ENCODE measurements at regions not wholly inside any gene's neighbourhood (a gene's known extent, or its start where the extent isn't known, plus 50 kb on each side); places are given as distances from the start of the nearest gene placed in this dataset.
A peak's percentile ranks its signal among the peaks of the same experiment; 100 is the strongest.
"Not testable (repeated sequence)": the region's sequence is repeated elsewhere in the genome, so short reads cannot be mapped to it uniquely, and the experiment has no call there.

DNA sequence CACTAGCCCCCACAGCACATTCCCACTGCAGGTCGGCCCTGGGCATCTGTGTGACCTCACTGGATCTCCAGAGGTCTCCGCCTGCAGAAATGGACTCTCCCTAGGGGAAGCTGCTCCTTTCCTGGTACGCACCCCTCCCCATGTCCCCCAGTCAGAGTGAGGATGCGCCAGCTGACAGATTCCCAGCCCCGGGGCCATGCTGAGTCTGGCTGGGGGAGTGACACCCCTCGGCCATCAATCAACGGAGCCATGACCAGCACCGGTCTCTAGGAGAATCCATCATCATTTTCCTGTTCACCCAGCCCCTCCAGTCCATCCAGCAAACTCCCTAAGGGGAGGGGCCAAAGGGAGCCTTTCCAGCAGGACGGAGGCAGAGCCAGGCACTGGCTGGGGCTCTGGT, 68.7 kb upstream of the PAX7 start:
- no peak for DNase-seq (ENCODE audit: low read depth in 2 of 2)

DNA sequence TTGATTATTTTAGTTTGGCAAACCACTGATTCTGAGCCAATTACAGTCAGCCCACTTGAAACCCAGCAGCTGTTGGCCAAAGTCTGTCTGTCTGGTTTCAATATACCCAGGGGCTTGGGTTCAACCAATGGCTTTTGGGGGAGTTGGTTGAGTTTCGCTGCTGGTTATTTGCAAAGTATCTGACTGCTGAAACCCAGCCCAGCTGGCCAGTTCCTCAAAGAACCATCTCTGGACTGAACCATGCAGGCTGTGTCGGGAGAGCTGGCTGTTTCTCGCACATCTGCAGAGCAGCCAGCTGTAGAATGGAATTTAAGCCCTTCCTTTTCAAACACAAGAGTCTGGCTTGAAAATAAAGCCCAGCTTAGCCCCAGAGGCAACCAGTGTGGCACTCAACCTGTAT, 66.0 kb upstream of the PAX7 start:
- no peak for DNase-seq (ENCODE audit: low read depth in 2 of 2)

DNA sequence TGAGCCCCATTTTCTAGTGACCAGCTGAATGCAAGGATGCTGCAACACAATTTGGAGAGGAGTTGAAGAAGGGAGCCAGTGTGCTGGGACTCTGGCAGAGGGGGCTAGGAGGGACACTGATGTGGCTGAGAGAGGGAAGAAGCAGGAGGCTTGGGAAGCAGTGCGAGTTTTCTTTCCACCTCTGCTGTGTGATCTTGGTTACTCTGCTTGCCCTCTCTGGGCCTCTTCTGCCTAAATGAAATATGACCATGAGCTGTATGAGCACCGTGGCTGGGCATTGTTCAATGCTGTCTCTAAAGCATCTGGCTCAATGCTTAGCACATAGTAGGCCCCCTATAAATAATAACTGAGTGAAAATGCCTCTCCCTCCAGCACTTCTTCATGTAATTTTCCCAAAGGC, 65.3 kb upstream of the PAX7 start:
- no peak for DNase-seq (ENCODE audit: low read depth in 2 of 2)

DNA sequence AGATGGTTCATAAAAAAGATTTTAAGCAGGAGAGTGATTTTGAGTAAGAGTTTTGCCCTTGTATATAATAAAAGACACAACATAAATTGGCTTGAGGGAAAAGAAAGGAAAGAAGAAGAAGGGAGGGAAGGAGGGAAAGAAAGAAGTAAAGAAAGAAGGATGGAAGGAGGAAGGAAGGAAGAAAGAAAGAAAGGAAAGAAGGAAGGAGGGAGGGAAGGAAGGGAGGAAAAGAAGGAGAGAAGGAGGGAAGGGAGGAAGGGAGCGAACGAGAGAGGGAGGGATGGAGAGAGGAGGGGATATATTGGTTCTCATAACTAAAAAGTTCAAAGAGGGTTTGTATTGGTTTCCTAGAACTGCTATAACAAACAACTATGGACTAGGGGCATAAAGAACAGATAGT, 62.2 kb upstream of the PAX7 start:
- no peak for DNase-seq (ENCODE audit: low read depth in 2 of 2)

DNA sequence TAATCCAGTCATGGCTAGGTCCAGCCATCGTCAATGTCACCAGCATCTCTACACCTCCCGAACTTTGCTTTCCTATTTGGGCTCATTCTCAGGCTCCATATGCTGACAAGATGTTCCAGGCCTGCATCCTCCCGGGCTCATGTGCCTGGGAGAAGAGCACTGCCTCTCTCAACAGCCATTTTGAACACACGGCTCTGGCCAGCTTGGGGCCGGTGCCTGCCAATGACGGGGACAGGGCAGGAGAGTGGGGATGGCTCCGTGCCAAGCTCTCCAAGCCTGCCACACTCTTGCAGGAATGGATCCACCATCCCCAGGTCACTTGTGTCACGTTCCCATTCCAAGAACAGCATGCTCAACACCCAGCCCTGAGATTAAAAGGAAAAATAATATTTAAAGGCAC, 61.4 kb upstream of the PAX7 start:
- DNase-seq (ENCODE audit: low read depth in 2 of 2), result no peak

DNA sequence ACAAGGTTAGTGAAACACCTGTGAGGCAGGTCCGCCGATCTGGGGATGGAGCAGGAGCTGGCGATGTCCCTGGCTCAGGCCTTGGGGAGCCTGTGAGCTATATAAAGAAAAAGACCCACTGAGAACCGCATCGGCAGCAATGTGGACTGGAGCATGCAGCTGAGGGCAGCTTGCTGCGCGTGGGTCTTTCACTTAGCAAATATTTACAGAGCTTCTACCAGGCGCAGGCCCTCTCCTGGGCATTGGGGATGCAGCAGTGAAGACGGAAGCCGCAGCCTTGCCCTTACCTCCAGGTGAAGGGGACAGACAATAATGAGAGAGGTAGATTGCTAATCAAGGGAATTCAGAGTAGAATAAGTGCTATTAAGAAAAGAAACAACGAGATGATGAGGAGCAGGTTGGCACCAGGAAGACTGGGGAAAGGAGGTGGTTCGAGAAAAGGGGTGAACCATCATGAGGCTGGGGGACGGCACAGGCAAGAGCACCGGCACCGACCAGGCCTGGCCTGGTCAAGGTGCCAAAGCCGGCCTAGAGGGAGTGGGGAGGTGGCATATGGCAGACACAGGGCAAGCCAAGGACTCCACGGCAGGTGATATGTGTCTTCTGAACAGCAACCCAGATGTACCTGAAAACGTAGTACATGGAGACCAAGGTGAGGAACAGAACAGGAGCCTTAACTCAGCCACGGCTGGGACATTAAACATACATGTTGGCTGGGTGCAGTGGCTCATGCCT, 60.7 kb upstream of the PAX7 start:
- DNase-seq (ENCODE audit: low read depth in 2 of 2), result no peak

DNA sequence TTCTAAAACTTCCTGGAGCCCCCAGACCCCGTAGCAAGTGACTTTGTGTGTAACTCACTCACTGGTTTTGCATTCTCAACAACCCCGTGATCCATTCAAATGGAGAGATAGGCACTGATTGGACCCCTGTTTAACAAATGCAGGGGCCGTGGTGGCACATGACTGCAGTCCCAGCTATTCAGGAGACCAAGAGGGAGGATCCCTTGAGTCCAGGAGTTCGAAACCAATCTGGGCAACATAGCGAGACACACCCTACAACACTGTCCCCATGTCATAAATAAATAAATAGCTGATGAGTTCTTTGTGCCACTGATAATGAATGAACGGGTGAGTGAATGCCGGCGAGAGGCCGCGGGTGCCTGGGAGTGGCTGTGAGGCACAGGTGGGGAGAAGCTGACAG, 59.4 kb upstream of the PAX7 start:
- no peak for DNase-seq (ENCODE audit: low read depth in 2 of 2)

DNA sequence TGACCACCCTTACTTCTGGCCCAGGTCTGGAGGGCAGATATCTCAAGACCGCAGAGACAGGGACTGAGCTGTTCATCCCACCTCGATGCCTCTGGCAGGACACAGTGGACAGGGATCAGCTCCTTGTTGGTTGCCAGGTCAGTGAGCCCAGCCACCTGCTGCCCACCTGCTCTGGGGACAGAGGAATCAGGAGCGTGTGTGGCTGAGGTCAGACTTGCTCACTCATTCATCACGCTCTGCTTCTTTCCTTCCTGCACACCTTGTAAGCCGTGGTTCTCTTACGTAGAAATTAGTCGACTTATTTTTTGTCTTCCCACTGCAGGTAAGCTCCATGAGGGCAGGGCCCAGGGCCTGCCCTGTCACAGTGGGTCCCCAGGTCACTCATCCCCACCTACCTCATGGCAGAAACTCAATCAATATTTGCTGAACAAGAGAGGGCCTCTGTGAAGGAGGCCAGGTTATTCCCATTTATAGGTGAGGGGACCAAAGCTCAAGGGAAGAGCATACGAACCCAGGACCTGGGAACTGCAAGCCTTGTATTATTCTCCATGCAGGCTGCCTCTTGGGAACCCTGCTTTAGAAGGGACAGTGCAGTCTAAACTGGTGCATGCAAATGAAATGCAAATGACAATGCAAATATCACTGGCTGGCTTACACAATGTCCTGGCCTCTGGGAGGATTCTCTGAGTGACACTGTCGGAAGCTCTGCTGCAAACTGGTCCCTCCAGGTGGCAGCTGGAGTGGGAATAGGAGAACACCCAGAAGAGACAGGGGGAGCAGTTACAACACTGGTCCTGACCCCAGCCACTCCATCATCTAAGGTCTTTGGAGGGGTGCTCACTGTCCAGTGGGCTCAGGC, 58.4 kb upstream of the PAX7 start:
- DNase-seq (ENCODE audit: low read depth in 2 of 2), result no peak

DNA sequence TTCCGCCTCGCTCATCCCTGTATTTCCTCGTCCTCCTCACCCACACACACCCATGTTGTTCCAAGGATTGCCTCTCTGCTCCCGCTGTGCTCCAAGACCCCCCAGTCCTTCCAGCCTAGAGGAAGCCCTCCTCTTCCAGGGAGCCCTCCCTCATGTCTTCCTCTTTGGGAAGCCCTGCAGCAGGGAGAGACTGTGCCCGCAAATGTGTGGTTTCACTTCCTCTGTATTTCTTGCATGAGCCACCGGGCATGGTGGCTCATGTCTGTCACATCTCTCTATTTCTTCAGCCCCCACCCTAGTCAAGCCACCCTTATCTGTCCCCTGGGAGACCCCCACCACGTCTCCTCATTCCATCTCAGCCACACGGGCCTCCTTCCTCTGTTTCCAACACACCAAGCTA, 57.5 kb upstream of the PAX7 start:
- no peak for DNase-seq (ENCODE audit: low read depth in 2 of 2)

DNA sequence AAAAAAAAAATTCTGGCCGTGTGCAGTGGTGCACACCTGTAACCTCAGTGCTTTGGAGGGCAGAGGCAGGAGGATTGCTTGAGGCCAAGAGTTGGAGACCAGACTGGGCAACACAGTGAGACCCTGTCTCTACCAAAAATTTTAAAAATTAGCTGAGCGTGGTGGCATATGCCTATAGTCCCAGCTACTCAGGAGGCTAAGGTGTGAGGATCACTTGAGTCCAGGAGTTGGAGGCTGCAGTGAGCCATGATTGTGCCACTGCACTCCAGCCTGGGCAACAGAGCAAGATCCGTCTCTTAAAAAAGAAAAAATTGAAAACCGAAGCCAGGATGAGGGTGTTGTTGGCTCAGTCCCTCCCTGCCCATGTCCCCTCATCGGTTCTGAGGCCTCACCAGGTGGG, 55.9 kb upstream of the PAX7 start:
- DNase-seq (ENCODE audit: low read depth in 2 of 2), result no peak

DNA sequence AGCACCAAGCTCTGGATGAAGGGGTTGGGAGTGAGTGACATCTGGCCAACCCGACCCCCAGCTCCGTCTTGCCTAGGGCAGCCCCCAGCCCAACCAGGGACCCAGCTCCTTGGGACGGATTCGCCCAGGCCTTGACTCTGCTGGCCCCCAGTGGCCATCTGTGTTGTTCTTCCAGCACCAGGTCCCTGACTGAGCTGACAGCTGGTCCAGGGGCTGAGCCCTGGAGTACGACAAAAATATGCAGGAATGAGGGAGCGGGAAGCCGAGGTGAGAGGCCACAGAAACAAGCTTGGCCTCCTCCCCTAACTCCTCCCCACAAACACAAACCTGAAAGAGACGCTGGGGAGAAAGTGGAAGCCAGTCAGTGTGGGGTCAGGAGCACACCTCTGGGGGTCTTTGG, 55.0 kb upstream of the PAX7 start:
- DNase-seq (ENCODE audit: low read depth in 2 of 2), result peak; percentile 33 to 59

DNA sequence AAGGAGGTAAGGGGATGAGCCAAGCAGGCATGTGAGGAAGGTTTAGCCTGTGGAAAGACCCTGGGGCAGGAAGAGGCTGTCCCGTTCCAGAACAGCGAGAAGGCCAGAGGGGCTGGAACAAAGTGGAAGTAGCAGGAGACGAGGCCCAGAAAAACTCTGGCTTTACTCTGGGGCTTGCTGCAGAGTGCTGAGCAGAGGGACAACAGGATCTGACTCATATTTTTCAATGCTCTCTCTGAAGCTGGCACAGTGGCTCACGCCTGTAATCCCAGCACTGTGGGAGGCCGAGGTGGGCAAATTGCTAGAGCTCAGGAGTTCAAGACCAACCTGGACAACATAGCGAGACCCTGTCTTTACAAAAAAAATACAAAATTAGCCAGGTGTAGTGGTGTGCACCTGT, 52.4 kb upstream of the PAX7 start:
- peak; percentile 21 to 43 for DNase-seq (ENCODE audit: low read depth in 2 of 2)

DNA sequence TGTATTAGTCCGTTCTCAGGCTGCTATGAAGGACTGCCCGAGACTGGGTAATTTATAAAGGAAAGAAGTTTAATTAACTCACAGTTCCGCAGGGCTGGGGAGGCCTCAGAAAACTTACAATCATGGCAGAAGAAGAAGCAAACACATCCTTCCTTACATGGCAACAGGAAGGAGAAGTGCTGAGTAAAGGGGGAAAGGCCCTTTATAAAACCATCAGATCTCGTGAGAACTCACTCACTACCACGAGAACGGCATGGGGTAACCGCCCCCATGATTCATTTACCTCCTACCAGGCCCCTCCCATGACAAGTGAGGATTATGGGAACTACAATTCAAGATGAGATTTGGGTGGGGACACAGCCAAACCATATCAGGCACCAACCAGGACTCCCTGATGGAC, 51.4 kb upstream of the PAX7 start:
- DNase-seq (ENCODE audit: low read depth in 2 of 2), result not testable (repeated sequence)

DNA sequence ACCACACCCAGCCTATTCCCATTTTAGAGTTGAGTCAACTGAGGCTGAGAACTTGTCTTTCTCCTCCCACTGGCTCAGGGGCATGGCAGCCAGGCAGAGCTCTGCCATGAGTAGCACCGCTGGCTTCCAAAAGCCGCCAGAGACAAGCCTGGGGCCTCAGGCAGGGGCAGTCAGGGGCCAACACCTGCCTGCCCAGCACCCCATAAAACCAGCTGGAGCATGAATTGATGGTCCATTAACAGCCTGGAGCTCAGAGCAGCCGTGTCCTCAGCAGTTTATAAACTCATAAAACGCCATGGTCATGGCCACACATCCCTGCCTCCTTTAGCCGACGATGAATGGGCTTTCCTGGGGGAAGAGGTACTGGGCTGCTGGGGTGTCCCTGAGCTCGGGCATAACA, 50.6 kb upstream of the PAX7 start:
- DNase-seq (ENCODE audit: low read depth in 2 of 2), result no peak

DNA sequence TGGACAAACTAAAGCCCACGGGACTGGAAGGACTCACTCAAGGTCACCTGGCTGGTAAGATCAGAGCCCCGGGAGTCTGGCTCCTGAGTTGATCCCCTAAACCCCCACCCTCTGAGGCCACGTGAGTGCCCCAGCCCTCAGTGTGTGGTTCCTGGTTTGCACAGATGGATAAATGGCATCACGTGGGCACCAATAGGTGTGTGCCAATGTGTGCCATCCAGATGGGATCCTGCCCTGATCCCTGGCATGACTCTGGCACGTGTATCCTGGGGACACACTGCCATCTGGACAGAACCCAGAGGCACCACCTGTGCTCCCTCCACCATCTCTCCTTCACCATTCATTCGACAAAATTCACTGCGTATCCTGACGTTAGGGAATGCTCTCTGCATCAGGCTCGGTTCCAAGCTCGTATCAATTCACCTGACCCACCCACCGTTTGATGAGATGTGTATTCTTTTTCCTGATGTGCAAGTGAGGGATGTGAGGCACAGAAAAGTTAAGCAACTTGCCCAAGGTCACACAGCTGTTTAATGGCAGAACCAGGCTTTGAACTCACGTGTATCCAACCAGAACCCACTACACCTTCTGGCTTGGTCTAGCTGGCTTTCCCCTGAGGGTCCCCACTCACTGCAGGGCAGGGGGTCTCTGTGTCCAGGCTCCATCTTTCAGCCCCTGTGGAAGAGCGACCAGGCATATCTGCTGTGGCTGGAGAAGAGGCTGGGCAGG, 49.8 kb upstream of the PAX7 start:
- no peak for DNase-seq (ENCODE audit: low read depth in 2 of 2)
